ENCODE measurements at regions not wholly inside any gene's neighbourhood (a gene's known extent, or its start where the extent isn't known, plus 50 kb on each side); places are given as distances from the start of the nearest gene placed in this dataset.

- no peak overlapping the region for H3K9ac ChIP-seq (ENCODE audit: low read length)
- no peaks in the 10 kb centered on the region for H3K36me3 ChIP-seq (ENCODE audit: control insufficient read depth in 1 of 2, insufficient read depth in 2 of 2, low read length in 2 of 2)
- ChIA-PET POLR2A (no interaction called here), CTCF (no interaction called here), RAD21 (ENCODE audit: low non-redundant PET in 1 of 2, low total read pairs in 2 of 2, uncharacterized antibody in 2 of 2, unreplicated experiment in 2 of 2) (no interaction called here)
- H3K4me1 ChIP-seq (ENCODE audit: control insufficient read depth in 1 of 2, insufficient read depth in 2 of 2, low read length in 2 of 2): no peaks in the 10 kb centered on the region
- H3K9me3 ChIP-seq (ENCODE audit: control insufficient read depth in 1 of 2, insufficient read depth in 1 of 2, low read depth in 1 of 2, low read length in 2 of 2): no peaks in the 10 kb centered on the region; a peak in 1 of 4 replicates
- H2AFZ ChIP-seq (ENCODE audit: low read depth, low read length, poor library complexity, severe bottlenecking): no peak overlapping the region
- H3K4me3 ChIP-seq (replicated peaks in 1 of 2; ENCODE audit: low read depth in 1 of 2, low read length in 2 of 2): no peak overlapping the region
- DNase-seq (ENCODE audit: low read depth, low spot score): no peak
- H3K27me3 ChIP-seq (ENCODE audit: insufficient read depth, low read length): no peaks in the 10 kb centered on the region
- ATAC-seq: no peak
- no peaks in the 10 kb centered on the region for H4K20me1 ChIP-seq (ENCODE audit: insufficient read depth)
- no peak overlapping the region for H3K27ac ChIP-seq (ENCODE audit: low read depth, low read length)
- no peaks in the 10 kb centered on the region for H3K79me2 ChIP-seq (ENCODE audit: insufficient read depth, low read length)
- H3K9me2 ChIP-seq (ENCODE audit: insufficient read depth): no peaks in the 10 kb centered on the region
- no peak overlapping the region for H3K4me2 ChIP-seq (ENCODE audit: low read length)
- BruUV-seq (replicated peaks): no TSS peak
- intact Hi-C loops (cut with micrococcal nuclease): no loop called here
- TF ChIP-seq YY1 (IDR thresholded peaks at IDR 0.05; ENCODE audit: extremely low read depth, insufficient replicate concordance, low read depth, low read length) (no peak), FOSL1 (IDR thresholded peaks at IDR 0.05; ENCODE audit: low read depth) (no peak), SP1 (IDR thresholded peaks at IDR 0.05; ENCODE audit: low read depth) (no peak), ZFX (IDR thresholded peaks at IDR 0.05) (no peak), EZH2 (IDR thresholded peaks at IDR 0.05) (no peak), TCF7L2 (IDR thresholded peaks at IDR 0.05; ENCODE audit: borderline replicate concordance, extremely low read depth, insufficient read depth, insufficient read length) (no peak), POLR2AphosphoS5 (IDR thresholded peaks at IDR 0.05; ENCODE audit: low read depth, low read length) (no peak)
Observed at GRCh38 chr13:110779022-110779421, 65.5 kb downstream of the ING1 start.

DNA sequence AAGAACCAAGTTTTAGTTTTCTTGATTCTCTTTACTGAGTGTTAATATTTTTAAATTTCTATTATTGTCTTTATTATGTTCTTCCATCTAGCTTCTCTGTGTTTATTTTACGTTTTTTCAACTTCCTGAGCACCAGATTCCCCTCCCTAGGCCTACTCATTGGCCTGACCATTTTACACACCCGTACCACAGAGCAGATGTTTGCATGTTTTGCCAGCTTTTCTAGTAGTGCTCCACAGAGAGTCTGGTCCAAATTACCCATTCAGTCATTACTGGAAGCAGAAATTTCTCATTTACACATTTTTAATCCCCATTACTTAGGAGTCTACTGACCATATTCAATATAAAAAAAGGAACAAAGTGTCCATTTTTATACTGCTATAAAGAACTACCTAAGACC, 66.9 kb downstream of the ING1 start:
- intact Hi-C loops (cut with micrococcal nuclease): no loop called here
- no TSS peak for BruUV-seq (replicated peaks)
- no peaks in the 10 kb centered on the region; a peak in 1 of 4 replicates for H3K9me3 ChIP-seq (ENCODE audit: control insufficient read depth in 1 of 2, insufficient read depth in 1 of 2, low read depth in 1 of 2, low read length in 2 of 2)
- H2AFZ ChIP-seq (ENCODE audit: low read depth, low read length, poor library complexity, severe bottlenecking): no peak overlapping the region
- H3K4me1 ChIP-seq (ENCODE audit: control insufficient read depth in 1 of 2, insufficient read depth in 2 of 2, low read length in 2 of 2): no peaks in the 10 kb centered on the region
- no peak overlapping the region for H3K27ac ChIP-seq (ENCODE audit: low read depth, low read length)
- no peak for DNase-seq (ENCODE audit: low read depth, low spot score)
- no peak for ATAC-seq
- H3K4me2 ChIP-seq (ENCODE audit: low read length): no peak overlapping the region
- no peak overlapping the region for H3K9ac ChIP-seq (ENCODE audit: low read length)
- H4K20me1 ChIP-seq (ENCODE audit: insufficient read depth): no peaks in the 10 kb centered on the region
- RAD21 ChIA-PET (ENCODE audit: low non-redundant PET in 1 of 2, low total read pairs in 2 of 2, uncharacterized antibody in 2 of 2, unreplicated experiment in 2 of 2): no interaction called here
- no peaks in the 10 kb centered on the region for H3K9me2 ChIP-seq (ENCODE audit: insufficient read depth)
- POLR2A ChIA-PET: no interaction called here
- no peak overlapping the region for H3K4me3 ChIP-seq (replicated peaks in 1 of 2; ENCODE audit: low read depth in 1 of 2, low read length in 2 of 2)
- no peaks in the 10 kb centered on the region for H3K79me2 ChIP-seq (ENCODE audit: insufficient read depth, low read length)
- CTCF ChIA-PET: no interaction called here
- H3K27me3 ChIP-seq (ENCODE audit: insufficient read depth, low read length): no peaks in the 10 kb centered on the region
- TF ChIP-seq ZNF274 (IDR thresholded peaks at IDR 0.05; ENCODE audit: low read depth, low read length) (no peak), ZBTB33 (IDR thresholded peaks at IDR 0.05; ENCODE audit: extremely low read depth, insufficient replicate concordance, low read length) (no peak), CBX3 (IDR thresholded peaks at IDR 0.05; ENCODE audit: low read depth) (no peak), SP1 (IDR thresholded peaks at IDR 0.05; ENCODE audit: low read depth) (no peak), POLR2AphosphoS5 (IDR thresholded peaks at IDR 0.05; ENCODE audit: low read depth, low read length) (no peak)
- H3K36me3 ChIP-seq (ENCODE audit: control insufficient read depth in 1 of 2, insufficient read depth in 2 of 2, low read length in 2 of 2): no peaks in the 10 kb centered on the region
